ENCODE measurements at regions not wholly inside any gene's neighbourhood (a gene's known extent, or its start where the extent isn't known, plus 50 kb on each side); places are given as distances from the start of the nearest gene placed in this dataset.

GRCh38 chr2:223519471-223519870, 82.7 kb downstream of the SCG2 start:
- TF ChIP-seq IRF3 (IDR thresholded peaks at IDR 0.05) (no peak), RB1 (IDR thresholded peaks at IDR 0.05; ENCODE audit: borderline replicate concordance) (no peak), MTA3 (IDR thresholded peaks at IDR 0.05; ENCODE audit: borderline replicate concordance, low read length) (no peak), SIX5 (IDR thresholded peaks at IDR 0.05; ENCODE audit: low read depth, low read length, severe bottlenecking) (no peak), ELK1 (IDR thresholded peaks at IDR 0.05; ENCODE audit: low read depth, low read length) (no peak)
- BruUV-seq (replicated peaks): no TSS peak
- Histone ChIP-seq H3K9ac (ENCODE audit: control insufficient read depth, insufficient read depth, low read length) (no peak overlapping the region), H3K4me2 (ENCODE audit: control insufficient read depth, insufficient read depth) (no peak overlapping the region), H3K79me2 (ENCODE audit: control insufficient read depth, insufficient read depth, low read length) (no peaks in the 10 kb centered on the region), H2AFZ (ENCODE audit: control insufficient read depth, low read depth, low read length) (no peak overlapping the region), H3K27me3 (replicated peaks in 1 of 2; ENCODE audit: control insufficient read depth in 2 of 2, insufficient read depth in 2 of 2, low read length in 1 of 2) (no peaks in the 10 kb centered on the region; a peak in 1 of 4 replicates), H3K4me3 (no peak overlapping the region), H3K36me3 (ENCODE audit: control insufficient read depth in 2 of 2, insufficient read depth in 2 of 2, low read length in 1 of 2) (no peaks in the 10 kb centered on the region), H3K4me1 (ENCODE audit: control insufficient read depth, insufficient read depth, low read length) (no peaks in the 10 kb centered on the region), H3K9me3 (replicated peaks; ENCODE audit: control insufficient read depth, insufficient read depth, low read length) (no peaks in the 10 kb centered on the region), H3K27ac (ENCODE audit: control insufficient read depth, insufficient read depth) (no peak overlapping the region), H4K20me1 (ENCODE audit: control insufficient read depth, insufficient read depth) (no peaks in the 10 kb centered on the region)
- no peak for DNase-seq (ENCODE audit: low read depth, low spot score)
- SMC1A ChIA-PET (ENCODE audit: uncharacterized antibody, unreplicated experiment): interaction anchor here (0.7 to 1.8 kb wide), 2 partner anchors 11 to 61 kb away, joined by 4 to 6 read pairs; no protein-coding TSS in a partner anchor
- POLR2A ChIA-PET: interaction anchor here (0.6 kb wide), 1 partner anchor 105 kb away, joined by 4 read pairs; no protein-coding TSS in a partner anchor
- in situ Hi-C loops (cut with MboI) (no loop called here), intact Hi-C loops (cut with micrococcal nuclease; ENCODE audit: unreplicated experiment) (no loop called here)
- no peak for ATAC-seq
- CTCF ChIA-PET: no interaction called here
- no peak for FAIRE-seq
- RAD21 ChIA-PET (ENCODE audit: unreplicated experiment): no interaction called here

GRCh38 chr2:223522796-223523195, 79.4 kb downstream of the SCG2 start:
- no peak for DNase-seq (ENCODE audit: low read depth, low spot score)
- ChIA-PET POLR2A (no interaction called here), SMC1A (ENCODE audit: uncharacterized antibody, unreplicated experiment) (no interaction called here), RAD21 (ENCODE audit: unreplicated experiment) (no interaction called here), CTCF (no interaction called here)
- no peak for ATAC-seq
- 13% methylated on average over 2 of the region's 2 CpGs for WGBS (ENCODE audit: insufficient coverage, insufficient replicate concordance, low lambda C conversion rate, missing lambda C conversion rate)
- Histone ChIP-seq H3K36me3 (ENCODE audit: control insufficient read depth in 2 of 2, insufficient read depth in 2 of 2, low read length in 1 of 2) (no peaks in the 10 kb centered on the region), H3K4me2 (ENCODE audit: control insufficient read depth, insufficient read depth) (no peak overlapping the region), H3K27ac (ENCODE audit: control insufficient read depth, insufficient read depth) (no peak overlapping the region), H3K4me3 (no peak overlapping the region), H3K4me1 (ENCODE audit: control insufficient read depth, insufficient read depth, low read length) (no peaks in the 10 kb centered on the region), H3K9ac (ENCODE audit: control insufficient read depth, insufficient read depth, low read length) (no peak overlapping the region), H3K27me3 (replicated peaks in 1 of 2; ENCODE audit: control insufficient read depth in 2 of 2, insufficient read depth in 2 of 2, low read length in 1 of 2) (no peaks in the 10 kb centered on the region), H3K79me2 (ENCODE audit: control insufficient read depth, insufficient read depth, low read length) (no peaks in the 10 kb centered on the region), H3K9me3 (replicated peaks; ENCODE audit: control insufficient read depth, insufficient read depth, low read length) (no peaks in the 10 kb centered on the region), H4K20me1 (ENCODE audit: control insufficient read depth, insufficient read depth) (no peaks in the 10 kb centered on the region), H2AFZ (ENCODE audit: control insufficient read depth, low read depth, low read length) (no peak overlapping the region)
- no TSS peak for BruUV-seq (replicated peaks)
- TF ChIP-seq MAX (IDR thresholded peaks at IDR 0.05; ENCODE audit: low read depth, low read length): no peak
- no peak for TF ChIP-seq SPI1 (IDR thresholded peaks at IDR 0.05; ENCODE audit: borderline replicate concordance, insufficient read depth, low read depth, low read length)
- no peak for TF ChIP-seq FOS (IDR thresholded peaks at IDR 0.05; ENCODE audit: borderline replicate concordance, extremely low read depth, insufficient read length)
- no peak for TF ChIP-seq IRF4 (IDR thresholded peaks at IDR 0.05; ENCODE audit: low read depth, low read length)
- TF ChIP-seq MYB (IDR thresholded peaks at IDR 0.05; ENCODE audit: borderline replicate concordance, low read depth, low read length): no peak
- no peak for TF ChIP-seq STAT1 (conservative IDR thresholded peaks at IDR 0.05)
- intact Hi-C loops (cut with micrococcal nuclease; ENCODE audit: unreplicated experiment) (no loop called here), in situ Hi-C loops (cut with MboI) (no loop called here)
- no peak for FAIRE-seq

Measured in GM12878 (cell line).